Hepatocyte (in vitro differentiated cells): ENCODE measurements at regions not wholly inside any gene's neighbourhood (a gene's known extent, or its start where the extent isn't known, plus 50 kb on each side); places are given as distances from the start of the nearest gene placed in this dataset.

Source experiments
- DNase-seq: peaks from one replicate; pipeline ENCODE4 v3.0.0-alpha.2; 2016; ENCODE audit warnings: low spot score
- H2AFZ ChIP-seq: fragments of 200-600 bp; sonication (generic); 2 replicates; pipeline ENCODE4 v1.6.0; 2016; ENCODE audit warnings: antibody characterized with exemption, mild to moderate bottlenecking
- H3K27ac ChIP-seq: fragments of 200-600 bp; sonication (generic); 2 replicates; pipeline ENCODE4 v1.5.1; 2016; ENCODE audit warnings: mild to moderate bottlenecking
- H3K27me3 ChIP-seq: fragments of 200-600 bp; sonication (generic); 2 replicates; pipeline ENCODE4 v1.6.1; 2016
- H3K36me3 ChIP-seq: fragments of 200-600 bp; sonication (generic); replicated peaks from 2 replicates; pipeline ENCODE4 v1.5.1; 2016; ENCODE audit warnings: low read depth; ENCODE audit not compliant: insufficient read depth
- H3K4me1 ChIP-seq: fragments of 200-600 bp; sonication (generic); 2 replicates; pipeline ENCODE4 v1.5.1; 2016; ENCODE audit warnings: mild to moderate bottlenecking, moderate library complexity; ENCODE audit not compliant: insufficient read depth
- H3K4me2 ChIP-seq: fragments of 200-600 bp; sonication (generic); 2 replicates; pipeline ENCODE4 v1.6.0; 2016
- H3K4me3 ChIP-seq: fragments of 200-600 bp; sonication (generic); 2 replicates; pipeline ENCODE4 v1.5.1; 2016; ENCODE audit warnings: mild to moderate bottlenecking
- H3K79me2 ChIP-seq: fragments of 200-600 bp; sonication (generic); 2 replicates; pipeline ENCODE4 v1.6.0; 2017; ENCODE audit warnings: mild to moderate bottlenecking
- H3K9me2 ChIP-seq: fragments of 200-600 bp; sonication (generic); replicated peaks from 2 replicates; pipeline ENCODE4 v1.6.0; 2017; ENCODE audit warnings: mild to moderate bottlenecking; ENCODE audit not compliant: insufficient read depth
- H3K9me3 ChIP-seq: fragments of 200-600 bp; sonication (generic); 2 replicates; pipeline ENCODE4 v1.5.1; 2016; ENCODE audit warnings: low read depth, mild to moderate bottlenecking
- H4K20me1 ChIP-seq: fragments of 200-600 bp; sonication (generic); 2 replicates; pipeline ENCODE4 v1.6.0; 2016; ENCODE audit warnings: mild to moderate bottlenecking; ENCODE audit not compliant: insufficient read depth, poor library complexity, severe bottlenecking
- EZH2 ChIP-seq: fragments of 200-600 bp; sonication (generic); IDR thresholded peaks from 2 replicates; pipeline ENCODE4 v1.6.1; 2016; ENCODE audit warnings: antibody characterized with exemption, mild to moderate bottlenecking, borderline replicate concordance
- EZH2phosphoT487 ChIP-seq: fragments of 200-600 bp; sonication (generic); IDR thresholded peaks from one replicate; pipeline ENCODE4 v1.6.1; 2018; ENCODE audit warnings: antibody characterized with exemption, mild to moderate bottlenecking, low read depth, moderate library complexity; ENCODE audit not compliant: unreplicated experiment, severe bottlenecking
- WGBS: methylation state at CpG from one replicate; pipeline ENCODE4 v1.1.6; 2016; ENCODE audit warnings: low lambda C conversion rate; ENCODE audit errors: missing lambda C conversion rate; 5-methylcytosine and 5-hydroxymethylcytosine counted together
- TF ChIP-seq, protein P1 (sequence below): fragments of 200-600 bp; sonication (generic); IDR thresholded peaks from 2 replicates; pipeline ENCODE4 v1.5.1; 2016; ENCODE audit warnings: antibody characterized with exemption, mild to moderate bottlenecking; ENCODE audit not compliant: poor library complexity

- Histone ChIP-seq H2AFZ (no peak overlapping the region), H3K27me3 (no peaks in the 10 kb centered on the region), H3K9me3 (no peaks in the 10 kb centered on the region), H3K79me2 (no peaks in the 10 kb centered on the region), H3K36me3 (no peaks in the 10 kb centered on the region), H3K4me1 (peaks cover 5% of the 10 kb centered on the region), H3K4me3 (no peak overlapping the region), H3K9me2 (no peaks in the 10 kb centered on the region), H3K4me2 (no peak overlapping the region), H4K20me1 (no peaks in the 10 kb centered on the region), H3K27ac (no peak overlapping the region)
- DNase-seq = no peak
- WGBS = 39% methylated on average over 1 of the region's 1 CpG
- TF ChIP-seq EZH2phosphoT487 (no peak), EZH2 (no peak)
- TF ChIP-seq, protein P1, sequence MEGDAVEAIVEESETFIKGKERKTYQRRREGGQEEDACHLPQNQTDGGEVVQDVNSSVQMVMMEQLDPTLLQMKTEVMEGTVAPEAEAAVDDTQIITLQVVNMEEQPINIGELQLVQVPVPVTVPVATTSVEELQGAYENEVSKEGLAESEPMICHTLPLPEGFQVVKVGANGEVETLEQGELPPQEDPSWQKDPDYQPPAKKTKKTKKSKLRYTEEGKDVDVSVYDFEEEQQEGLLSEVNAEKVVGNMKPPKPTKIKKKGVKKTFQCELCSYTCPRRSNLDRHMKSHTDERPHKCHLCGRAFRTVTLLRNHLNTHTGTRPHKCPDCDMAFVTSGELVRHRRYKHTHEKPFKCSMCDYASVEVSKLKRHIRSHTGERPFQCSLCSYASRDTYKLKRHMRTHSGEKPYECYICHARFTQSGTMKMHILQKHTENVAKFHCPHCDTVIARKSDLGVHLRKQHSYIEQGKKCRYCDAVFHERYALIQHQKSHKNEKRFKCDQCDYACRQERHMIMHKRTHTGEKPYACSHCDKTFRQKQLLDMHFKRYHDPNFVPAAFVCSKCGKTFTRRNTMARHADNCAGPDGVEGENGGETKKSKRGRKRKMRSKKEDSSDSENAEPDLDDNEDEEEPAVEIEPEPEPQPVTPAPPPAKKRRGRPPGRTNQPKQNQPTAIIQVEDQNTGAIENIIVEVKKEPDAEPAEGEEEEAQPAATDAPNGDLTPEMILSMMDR = no peak
These were observed 649.3 kb downstream of the RPS29 start for GRCh38 chr14:48936849-48937248.

DNA sequence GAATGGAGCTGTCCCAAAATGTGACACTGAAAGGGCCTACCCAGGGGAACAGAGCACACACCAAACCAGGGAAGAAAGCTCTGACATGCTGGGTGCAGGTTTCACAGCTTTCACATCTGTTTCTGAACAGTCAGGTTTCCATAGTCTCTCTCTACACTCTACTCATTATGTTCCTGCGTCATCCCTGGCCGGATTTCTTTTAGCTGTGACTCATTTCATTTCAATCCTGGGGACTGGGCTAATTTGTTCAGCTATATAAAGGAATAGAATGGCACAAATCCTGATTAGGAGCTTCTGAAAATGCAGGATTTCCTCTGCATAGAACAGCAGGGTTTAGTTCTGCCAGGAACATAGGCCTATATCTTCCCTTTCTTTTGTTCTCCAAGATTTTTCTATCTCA is 649.8 kb downstream of the RPS29 start:
- Histone ChIP-seq H3K4me2 (no peak overlapping the region), H3K9me3 (no peaks in the 10 kb centered on the region), H3K4me3 (no peak overlapping the region), H3K4me1 (peaks cover 5% of the 10 kb centered on the region), H3K27ac (no peak overlapping the region), H4K20me1 (no peaks in the 10 kb centered on the region), H3K36me3 (no peaks in the 10 kb centered on the region), H3K9me2 (no peaks in the 10 kb centered on the region), H2AFZ (no peak overlapping the region), H3K79me2 (no peaks in the 10 kb centered on the region), H3K27me3 (no peaks in the 10 kb centered on the region)
- no peak for TF ChIP-seq EZH2phosphoT487
- DNase-seq = peak; percentile 39
- WGBS = 33% methylated on average over 2 of the region's 2 CpGs

- Histone ChIP-seq H3K9me3 (no peaks in the 10 kb centered on the region), H3K79me2 (no peaks in the 10 kb centered on the region), H4K20me1 (no peaks in the 10 kb centered on the region), H3K4me2 (no peak overlapping the region), H3K4me1 (no peaks in the 10 kb centered on the region), H2AFZ (no peak overlapping the region), H3K9me2 (no peaks in the 10 kb centered on the region), H3K4me3 (no peak overlapping the region), H3K36me3 (no peaks in the 10 kb centered on the region), H3K27me3 (no peaks in the 10 kb centered on the region), H3K27ac (no peak overlapping the region)
- 95% methylated on average over 6 of the region's 6 CpGs for WGBS
- TF ChIP-seq EZH2phosphoT487 (no peak), EZH2 (no peak)
- TF ChIP-seq, protein P1 = no peak
- no peak for DNase-seq
These were observed 661.0 kb downstream of the RPS29 start for GRCh38 chr14:48925184-48925583.

DNA sequence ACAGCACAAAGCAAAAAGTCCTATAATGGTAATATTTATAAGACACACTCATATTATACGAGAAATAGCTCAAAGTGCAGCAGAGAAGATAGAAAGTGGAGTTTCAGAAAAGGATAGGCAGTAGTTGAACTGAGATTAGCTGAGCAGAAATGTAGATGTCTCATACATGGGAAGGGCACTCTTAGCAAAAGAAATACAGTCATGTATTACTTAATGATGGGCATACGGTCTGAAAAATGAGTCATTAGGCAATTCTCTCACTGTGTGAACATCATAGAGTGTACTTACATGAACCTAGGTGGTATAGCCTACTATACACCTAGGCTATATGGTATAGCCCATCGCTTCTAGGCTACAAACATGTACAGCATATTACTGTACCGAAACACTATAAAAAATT is 671.3 kb downstream of the RPS29 start:
- Histone ChIP-seq H2AFZ (no peak overlapping the region), H3K27me3 (no peaks in the 10 kb centered on the region), H3K4me2 (no peak overlapping the region), H3K79me2 (no peaks in the 10 kb centered on the region), H3K9me3 (no peaks in the 10 kb centered on the region), H3K9me2 (no peaks in the 10 kb centered on the region), H3K36me3 (no peaks in the 10 kb centered on the region), H3K4me3 (no peak overlapping the region), H3K27ac (no peak overlapping the region), H3K4me1 (peaks cover 2% of the 10 kb centered on the region), H4K20me1 (no peaks in the 10 kb centered on the region)
- 88% methylated on average over 4 of the region's 4 CpGs for WGBS
- TF ChIP-seq EZH2phosphoT487 = no peak
- TF ChIP-seq EZH2 = no peak
- TF ChIP-seq, protein P1 = no peak
- no peak for DNase-seq
